Hepatocyte (in vitro differentiated cells): ENCODE measurements at regions not wholly inside any gene's neighbourhood (a gene's known extent, or its start where the extent isn't known, plus 50 kb on each side); places are given as distances from the start of the nearest gene placed in this dataset.

Experiments
- CTCF ChIP-seq: fragments of 200-600 bp; sonication (generic); IDR thresholded peaks from 2 replicates; pipeline ENCODE4 v1.5.1; 2016; ENCODE audit warnings: antibody characterized with exemption, mild to moderate bottlenecking; ENCODE audit not compliant: poor library complexity
- EZH2phosphoT487 ChIP-seq: fragments of 200-600 bp; sonication (generic); IDR thresholded peaks from one replicate; pipeline ENCODE4 v1.6.1; 2018; ENCODE audit warnings: antibody characterized with exemption, mild to moderate bottlenecking, low read depth, moderate library complexity; ENCODE audit not compliant: unreplicated experiment, severe bottlenecking

DNA sequence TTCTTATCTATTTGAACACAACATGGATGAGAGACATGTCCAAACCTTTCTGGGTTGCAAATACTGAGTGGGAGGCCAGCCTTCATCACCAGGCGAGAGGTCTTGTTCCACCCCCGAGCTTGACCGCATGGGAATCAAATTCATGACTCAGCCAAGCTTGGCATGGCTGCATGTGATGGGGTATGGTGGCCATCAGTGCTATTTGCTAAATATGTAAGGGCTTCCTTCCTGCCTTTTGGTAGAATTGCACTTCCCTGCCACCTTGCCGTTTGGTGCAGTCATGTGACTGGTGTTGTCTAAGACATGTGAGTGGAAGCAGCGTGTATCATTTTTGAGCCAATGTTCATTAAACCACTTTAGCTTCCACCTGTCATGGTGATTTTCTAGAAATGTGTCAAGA, 508.9 kb upstream of the SULF2 start:
- no peak for TF ChIP-seq CTCF
- TF ChIP-seq EZH2phosphoT487, result no peak
